A549 (cell line): ENCODE measurements at regions not wholly inside any gene's neighbourhood (a gene's known extent, or its start where the extent isn't known, plus 50 kb on each side); places are given as distances from the start of the nearest gene placed in this dataset.

Experiments used
- POLR2A ChIP-seq: IDR thresholded peaks from 2 replicates; pipeline ENCODE4 v1.6.1; 2012; ENCODE audit warnings: mild to moderate bottlenecking, low read length
- TF ChIP-seq, protein P1 (sequence below): fragments of >200 bp; sonication (Bioruptor Twin); formaldehyde crosslinking; IDR thresholded peaks from 3 replicates; pipeline ENCODE4 v1.5.1; 2016

DNA sequence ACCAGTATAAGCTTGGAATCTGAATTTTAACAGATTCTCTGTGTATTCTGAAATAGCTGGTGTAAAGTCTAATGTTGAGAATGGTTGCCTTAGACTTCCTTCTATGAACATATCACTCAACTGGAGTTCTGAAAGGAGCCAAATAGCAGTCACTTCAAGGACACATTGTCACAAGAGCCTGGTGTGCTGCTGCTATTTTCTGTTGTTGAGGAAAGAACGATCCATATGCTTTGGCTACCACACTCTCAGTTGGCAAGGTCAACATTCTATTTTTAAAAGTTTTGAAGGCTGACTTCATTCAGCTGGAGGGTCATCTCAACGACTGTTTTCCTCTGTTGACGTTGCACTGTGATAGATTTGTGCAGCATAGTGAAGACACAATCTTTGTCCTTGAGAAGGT is 248.7 kb downstream of the TUSC7 start:
- TF ChIP-seq, protein P1, sequence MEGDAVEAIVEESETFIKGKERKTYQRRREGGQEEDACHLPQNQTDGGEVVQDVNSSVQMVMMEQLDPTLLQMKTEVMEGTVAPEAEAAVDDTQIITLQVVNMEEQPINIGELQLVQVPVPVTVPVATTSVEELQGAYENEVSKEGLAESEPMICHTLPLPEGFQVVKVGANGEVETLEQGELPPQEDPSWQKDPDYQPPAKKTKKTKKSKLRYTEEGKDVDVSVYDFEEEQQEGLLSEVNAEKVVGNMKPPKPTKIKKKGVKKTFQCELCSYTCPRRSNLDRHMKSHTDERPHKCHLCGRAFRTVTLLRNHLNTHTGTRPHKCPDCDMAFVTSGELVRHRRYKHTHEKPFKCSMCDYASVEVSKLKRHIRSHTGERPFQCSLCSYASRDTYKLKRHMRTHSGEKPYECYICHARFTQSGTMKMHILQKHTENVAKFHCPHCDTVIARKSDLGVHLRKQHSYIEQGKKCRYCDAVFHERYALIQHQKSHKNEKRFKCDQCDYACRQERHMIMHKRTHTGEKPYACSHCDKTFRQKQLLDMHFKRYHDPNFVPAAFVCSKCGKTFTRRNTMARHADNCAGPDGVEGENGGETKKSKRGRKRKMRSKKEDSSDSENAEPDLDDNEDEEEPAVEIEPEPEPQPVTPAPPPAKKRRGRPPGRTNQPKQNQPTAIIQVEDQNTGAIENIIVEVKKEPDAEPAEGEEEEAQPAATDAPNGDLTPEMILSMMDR = no peak
- no peak for TF ChIP-seq POLR2A
